K562 (cell line): ENCODE measurements at regions not wholly inside any gene's neighbourhood (a gene's known extent, or its start where the extent isn't known, plus 50 kb on each side); places are given as distances from the start of the nearest gene placed in this dataset.

ENCODE experiments used
- CTCF ChIP-seq, 3 experiments: IDR thresholded peaks in 2 of 3; conservative IDR thresholded peaks in 1 of 3; 2 replicates each; pipeline ENCODE4 v1.5.1; 2011 to 2012; ENCODE audit warnings: low read length in 3 of 3, mild to moderate bottlenecking in 3 of 3, control low read depth in 2 of 3, improper control_type of control experiment in 1 of 3, inconsistent platforms in 1 of 3, low read depth in 1 of 3, mixed read lengths in 1 of 3, moderate library complexity in 1 of 3; ENCODE audit not compliant: insufficient read depth in 2 of 3
- KLF13 ChIP-seq: fragments of 450-650 bp; IDR thresholded peaks from 2 replicates; pipeline ENCODE4 v1.6.1; 2016; ENCODE audit warnings: missing genetic modification characterization, low read depth, mild to moderate bottlenecking, missing compliant biosample characterization, moderate library complexity, borderline replicate concordance
- ZFP36 ChIP-seq: fragments of 150-350 bp; IDR thresholded peaks from 2 replicates; pipeline ENCODE4 v1.6.1; 2018; ENCODE audit warnings: low read length, low read depth; ENCODE audit not compliant: partially characterized antibody

DNA sequence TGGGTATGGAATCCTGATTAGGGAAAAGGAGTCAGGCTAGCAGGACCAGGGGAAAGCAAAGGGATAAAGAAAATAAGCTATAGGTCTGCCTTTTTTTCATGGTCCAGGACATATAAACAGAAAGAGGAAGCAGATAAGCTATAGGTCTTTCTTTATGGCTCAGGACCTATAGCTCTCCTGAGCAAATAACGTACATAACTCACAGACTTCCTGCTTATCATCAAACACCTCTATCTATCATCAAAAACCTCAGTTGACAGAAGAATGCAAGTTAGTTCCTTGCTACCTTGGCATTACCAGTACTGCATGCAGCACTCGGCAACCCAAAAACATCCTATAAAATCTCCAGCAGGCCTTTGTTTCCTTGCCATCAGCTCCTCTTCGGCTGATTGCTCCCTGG, 238.7 kb upstream of the OR4E1 start:
- TF ChIP-seq CTCF (IDR thresholded peaks at IDR 0.05 in 2 of 3, conservative IDR thresholded peaks at IDR 0.05 in 1 of 3; ENCODE audit: insufficient read depth in 2 of 3, low read depth in 1 of 3, low read length in 3 of 3) (no peak), ZFP36 (no peak), KLF13 (tag) (no peak)
